Smooth muscle cell (in vitro differentiated cells): ENCODE measurements at regions not wholly inside any gene's neighbourhood (a gene's known extent, or its start where the extent isn't known, plus 50 kb on each side); places are given as distances from the start of the nearest gene placed in this dataset.

Experiments
- DNase-seq: peaks from one replicate; lab custom pipeline; 2025; ENCODE audit not compliant: unreplicated experiment; lab: John Stamatoyannopoulos, UW
- H2AFZ ChIP-seq: fragments of 200-600 bp; sonication (generic); 2 replicates; pipeline ENCODE4 v1.6.0; 2016; ENCODE audit warnings: antibody characterized with exemption, low read depth, mild to moderate bottlenecking
- H3F3A ChIP-seq: fragments of 200-600 bp; sonication (generic); 2 replicates; pipeline ENCODE4 v1.6.0; 2017; ENCODE audit warnings: antibody characterized with exemption, low read depth
- H3K27ac ChIP-seq: fragments of 200-600 bp; sonication (generic); 2 replicates; pipeline ENCODE4 v1.5.1; 2016; ENCODE audit warnings: low read depth, mild to moderate bottlenecking
- H3K27me3 ChIP-seq: fragments of 200-600 bp; sonication (generic); 2 replicates; pipeline ENCODE4 v1.6.1; 2016; ENCODE audit warnings: low read depth, mild to moderate bottlenecking
- H3K36me3 ChIP-seq: fragments of 200-600 bp; sonication (generic); 2 replicates; pipeline ENCODE4 v1.5.1; 2016; ENCODE audit warnings: low read depth
- H3K4me1 ChIP-seq: fragments of 200-600 bp; sonication (generic); 2 replicates; pipeline ENCODE4 v1.5.1; 2016; ENCODE audit warnings: low read depth
- H3K4me2 ChIP-seq: fragments of 200-600 bp; sonication (generic); 2 replicates; pipeline ENCODE4 v1.6.0; 2016; ENCODE audit warnings: mild to moderate bottlenecking
- H3K4me3 ChIP-seq: fragments of 200-600 bp; sonication (generic); 2 replicates; pipeline ENCODE4 v1.5.1; 2016; ENCODE audit warnings: mild to moderate bottlenecking
- H3K79me2 ChIP-seq: fragments of 200-600 bp; sonication (generic); 2 replicates; pipeline ENCODE4 v1.6.0; 2016; ENCODE audit warnings: low read depth, mild to moderate bottlenecking
- H3K9ac ChIP-seq: fragments of 200-600 bp; sonication (generic); 2 replicates; pipeline ENCODE4 v1.6.0; 2016; ENCODE audit warnings: low read depth
- H3K9me3 ChIP-seq: fragments of 200-600 bp; sonication (generic); replicated peaks from 2 replicates; pipeline ENCODE4 v1.5.1; 2016; ENCODE audit warnings: low read depth
- H4K20me1 ChIP-seq: fragments of 200-600 bp; sonication (generic); 2 replicates; pipeline ENCODE4 v1.6.0; 2016; ENCODE audit warnings: low read depth
- WGBS: methylation state at CpG from one replicate; pipeline ENCODE4 v1.1.7; 2016; ENCODE audit warnings: low lambda C conversion rate; 5-methylcytosine and 5-hydroxymethylcytosine counted together
- TF ChIP-seq, protein P1 (sequence below): fragments of 200-600 bp; sonication (generic); IDR thresholded peaks from 2 replicates; pipeline ENCODE4 v1.5.1; 2017; ENCODE audit warnings: borderline replicate concordance, mild to moderate bottlenecking, antibody characterized with exemption; ENCODE audit not compliant: insufficient read depth, poor library complexity, severe bottlenecking

DNA sequence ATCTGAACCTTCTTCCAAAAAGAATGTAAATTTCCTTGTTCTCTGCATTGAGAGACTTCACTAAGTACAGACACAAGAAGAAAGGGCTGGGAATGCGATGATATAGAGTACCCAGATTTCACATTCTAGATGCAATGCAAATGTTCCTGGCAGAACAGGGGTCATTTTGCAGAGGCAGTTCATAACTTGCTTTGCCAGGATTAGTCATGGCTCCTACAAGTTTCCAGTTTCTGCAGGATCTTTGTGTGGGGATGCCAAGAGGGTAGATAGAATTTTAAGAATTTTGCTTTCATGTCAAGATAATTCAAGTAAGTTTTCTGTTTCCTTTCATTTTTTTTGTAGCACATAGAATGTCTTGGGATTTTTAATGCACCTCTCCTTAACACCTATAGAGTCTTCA is 181.2 kb downstream of the FGF9 start:
- H4K20me1 ChIP-seq = no peaks in the 10 kb centered on the region
- TF ChIP-seq, protein P1, sequence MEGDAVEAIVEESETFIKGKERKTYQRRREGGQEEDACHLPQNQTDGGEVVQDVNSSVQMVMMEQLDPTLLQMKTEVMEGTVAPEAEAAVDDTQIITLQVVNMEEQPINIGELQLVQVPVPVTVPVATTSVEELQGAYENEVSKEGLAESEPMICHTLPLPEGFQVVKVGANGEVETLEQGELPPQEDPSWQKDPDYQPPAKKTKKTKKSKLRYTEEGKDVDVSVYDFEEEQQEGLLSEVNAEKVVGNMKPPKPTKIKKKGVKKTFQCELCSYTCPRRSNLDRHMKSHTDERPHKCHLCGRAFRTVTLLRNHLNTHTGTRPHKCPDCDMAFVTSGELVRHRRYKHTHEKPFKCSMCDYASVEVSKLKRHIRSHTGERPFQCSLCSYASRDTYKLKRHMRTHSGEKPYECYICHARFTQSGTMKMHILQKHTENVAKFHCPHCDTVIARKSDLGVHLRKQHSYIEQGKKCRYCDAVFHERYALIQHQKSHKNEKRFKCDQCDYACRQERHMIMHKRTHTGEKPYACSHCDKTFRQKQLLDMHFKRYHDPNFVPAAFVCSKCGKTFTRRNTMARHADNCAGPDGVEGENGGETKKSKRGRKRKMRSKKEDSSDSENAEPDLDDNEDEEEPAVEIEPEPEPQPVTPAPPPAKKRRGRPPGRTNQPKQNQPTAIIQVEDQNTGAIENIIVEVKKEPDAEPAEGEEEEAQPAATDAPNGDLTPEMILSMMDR = no peak
- H3K36me3 ChIP-seq = no peaks in the 10 kb centered on the region
- no peak overlapping the region for H3K4me3 ChIP-seq
- no peak overlapping the region for H3K4me2 ChIP-seq
- H3K27ac ChIP-seq = no peak overlapping the region
- whole genome bisulfite sequencing = 97% methylated on average over 1 of the region's 1 CpG
- no peaks in the 10 kb centered on the region for H3K9me3 ChIP-seq
- DNase-seq = no peak
- H3K4me1 ChIP-seq = no peaks in the 10 kb centered on the region
- H3K79me2 ChIP-seq = no peaks in the 10 kb centered on the region
- H2AFZ ChIP-seq = no peak overlapping the region
- H3F3A ChIP-seq = no peaks in the 10 kb centered on the region
- H3K27me3 ChIP-seq = no peaks in the 10 kb centered on the region
- no peak overlapping the region for H3K9ac ChIP-seq

DNA sequence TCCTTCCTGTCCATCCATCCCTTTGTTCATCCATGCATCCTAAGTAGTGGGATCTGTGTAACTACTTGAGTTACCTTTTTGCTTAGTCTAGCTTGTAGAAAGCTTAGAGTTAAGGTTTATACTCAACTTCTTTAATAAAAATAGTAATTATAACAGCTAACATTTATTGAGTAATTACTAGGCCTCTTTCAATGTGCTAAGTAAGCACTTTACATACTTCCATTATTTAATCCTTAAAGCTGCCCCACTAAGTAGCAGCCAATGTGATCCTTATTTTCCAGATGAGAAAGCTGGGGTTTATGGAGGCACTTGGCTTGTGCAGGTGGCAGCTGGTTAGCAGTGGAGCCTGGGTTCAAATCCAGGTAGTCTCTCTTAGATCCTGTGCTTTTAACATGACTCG is 182.9 kb downstream of the FGF9 start:
- TF ChIP-seq, protein P1 = no peak
- Histone ChIP-seq H4K20me1 (no peaks in the 10 kb centered on the region), H3K79me2 (no peaks in the 10 kb centered on the region), H3K4me3 (no peak overlapping the region), H3K4me1 (no peaks in the 10 kb centered on the region), H3F3A (no peaks in the 10 kb centered on the region), H3K4me2 (no peak overlapping the region), H3K9ac (no peak overlapping the region), H3K27ac (no peak overlapping the region), H2AFZ (no peak overlapping the region), H3K36me3 (no peaks in the 10 kb centered on the region), H3K9me3 (no peaks in the 10 kb centered on the region), H3K27me3 (no peaks in the 10 kb centered on the region)
- 96% methylated on average over 1 of the region's 1 CpG for WGBS
- DNase-seq = no peak

DNA sequence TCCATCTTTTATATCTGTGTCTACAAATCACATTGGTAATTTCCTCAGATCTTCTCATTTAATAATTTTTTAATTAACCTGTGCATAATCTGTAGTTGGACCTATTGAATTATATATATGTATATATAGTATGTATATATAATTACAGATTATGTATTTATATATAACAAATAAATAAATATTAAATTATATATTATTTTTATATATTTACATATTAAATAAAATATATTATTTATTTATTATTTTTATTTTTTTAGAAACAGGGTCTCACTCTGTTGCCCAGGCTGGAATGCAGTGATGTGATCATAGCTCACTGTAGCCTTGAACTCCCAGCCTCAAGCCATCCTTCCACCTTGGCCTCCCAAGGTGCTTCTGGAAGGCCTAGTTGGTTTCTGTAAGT is 197.9 kb downstream of the FGF9 start:
- H3K4me2 ChIP-seq = no peak overlapping the region
- no peaks in the 10 kb centered on the region for H3K9me3 ChIP-seq
- TF ChIP-seq, protein P1 = no peak
- no peak overlapping the region for H3K27ac ChIP-seq
- no peaks in the 10 kb centered on the region for H3F3A ChIP-seq
- no peak overlapping the region for H3K4me3 ChIP-seq
- no peaks in the 10 kb centered on the region for H3K4me1 ChIP-seq
- H2AFZ ChIP-seq = no peak overlapping the region
- H3K36me3 ChIP-seq = no peaks in the 10 kb centered on the region
- no peaks in the 10 kb centered on the region for H3K27me3 ChIP-seq
- no peak overlapping the region for H3K9ac ChIP-seq
- DNase-seq = no peak
- H4K20me1 ChIP-seq = no peaks in the 10 kb centered on the region
- H3K79me2 ChIP-seq = no peaks in the 10 kb centered on the region

DNA sequence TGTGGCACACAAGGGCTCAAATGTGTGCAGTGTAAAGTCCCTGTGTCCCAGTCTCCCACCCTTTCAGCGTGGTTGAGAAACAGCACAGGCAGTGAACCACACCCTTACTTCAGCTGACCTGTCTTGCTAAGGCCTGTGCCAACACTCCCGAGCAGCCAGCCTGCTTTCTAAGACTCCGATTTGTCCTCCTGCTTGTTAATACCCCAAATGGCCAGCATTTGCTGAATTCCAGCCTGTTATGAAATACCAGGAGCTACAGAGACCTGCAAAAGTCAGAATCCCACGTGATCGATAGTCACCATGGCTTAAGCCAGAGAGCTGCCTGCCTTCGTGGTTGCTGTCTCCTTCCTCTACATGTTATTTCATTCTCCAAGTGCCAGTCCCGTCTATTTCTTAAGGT is 200.5 kb downstream of the FGF9 start:
- no peak overlapping the region for H3K27ac ChIP-seq
- no peaks in the 10 kb centered on the region for H3K9me3 ChIP-seq
- H3K4me3 ChIP-seq = no peak overlapping the region
- no peak for DNase-seq
- no peak overlapping the region for H3K9ac ChIP-seq
- 91% methylated on average over 7 of the region's 7 CpGs for WGBS
- TF ChIP-seq, protein P1 = no peak
- H3F3A ChIP-seq = no peaks in the 10 kb centered on the region
- no peaks in the 10 kb centered on the region for H3K27me3 ChIP-seq
- no peaks in the 10 kb centered on the region for H4K20me1 ChIP-seq
- no peaks in the 10 kb centered on the region for H3K4me1 ChIP-seq
- no peak overlapping the region for H2AFZ ChIP-seq
- no peak overlapping the region for H3K4me2 ChIP-seq
- H3K79me2 ChIP-seq = no peaks in the 10 kb centered on the region
- no peaks in the 10 kb centered on the region for H3K36me3 ChIP-seq
